Activated CD8-positive, alpha-beta T cell treated with anti-CD3 and anti-CD28 coated beads for 36 hours (primary cell): ENCODE measurements at regions not wholly inside any gene's neighbourhood (a gene's known extent, or its start where the extent isn't known, plus 50 kb on each side); places are given as distances from the start of the nearest gene placed in this dataset.

Experiments
- ATAC-seq: fragments of 200-7000 bp; cut with Tn5 transposase; one replicate; pipeline ENCODE4 v1.10.0; 2021; ENCODE audit warnings: mild to moderate bottlenecking, moderate library complexity
- CTCF ChIA-PET: fragments of 350-600 bp; sonication (Branson Sonifier 250); formaldehyde crosslinking; loops from one replicate; lab custom pipeline; 2021; ENCODE audit warnings: antibody characterized with exemption; lab: Charles Lee
- POLR2A ChIA-PET: fragments of 350-600 bp; sonication (Branson Sonifier 250); formaldehyde crosslinking; loops from one replicate; lab custom pipeline; 2021; ENCODE audit warnings: antibody characterized with exemption; lab: Charles Lee
- DNase-seq: peaks from one replicate; pipeline ENCODE4 v3.0.0-alpha.2; 2020
- H3K27ac Mint-ChIP-seq: one replicate; pipeline ENCODE4 v1.8.0; 2021; ENCODE audit warnings: mild to moderate bottlenecking, mixed read lengths
- H3K27me3 Mint-ChIP-seq: one replicate; pipeline ENCODE4 v1.8.0; 2021; ENCODE audit warnings: mixed read lengths
- H3K36me3 Mint-ChIP-seq: one replicate; pipeline ENCODE4 v1.8.0; 2021; ENCODE audit warnings: low read depth, mixed read lengths
- H3K4me1 Mint-ChIP-seq: one replicate; pipeline ENCODE4 v1.8.0; 2021; ENCODE audit warnings: low read depth, mixed read lengths
- H3K4me3 Mint-ChIP-seq: one replicate; pipeline ENCODE4 v1.8.0; 2021; ENCODE audit warnings: mild to moderate bottlenecking, moderate library complexity, mixed read lengths
- H3K9me3 Mint-ChIP-seq: one replicate; pipeline ENCODE4 v1.8.0; 2021; ENCODE audit warnings: mixed read lengths
- intact Hi-C: fragments of 100-400 bp; cut with micrococcal nuclease; formaldehyde crosslinking; loops from one replicate; pipeline ENCODE4 v1.10.0; 2022
- TF ChIP-seq, protein P1 (sequence below): fragments of 200-600 bp; IDR thresholded peaks from one replicate; pipeline ENCODE4 v1.8.0; 2022; ENCODE audit warnings: antibody characterized with exemption, mild to moderate bottlenecking

DNA sequence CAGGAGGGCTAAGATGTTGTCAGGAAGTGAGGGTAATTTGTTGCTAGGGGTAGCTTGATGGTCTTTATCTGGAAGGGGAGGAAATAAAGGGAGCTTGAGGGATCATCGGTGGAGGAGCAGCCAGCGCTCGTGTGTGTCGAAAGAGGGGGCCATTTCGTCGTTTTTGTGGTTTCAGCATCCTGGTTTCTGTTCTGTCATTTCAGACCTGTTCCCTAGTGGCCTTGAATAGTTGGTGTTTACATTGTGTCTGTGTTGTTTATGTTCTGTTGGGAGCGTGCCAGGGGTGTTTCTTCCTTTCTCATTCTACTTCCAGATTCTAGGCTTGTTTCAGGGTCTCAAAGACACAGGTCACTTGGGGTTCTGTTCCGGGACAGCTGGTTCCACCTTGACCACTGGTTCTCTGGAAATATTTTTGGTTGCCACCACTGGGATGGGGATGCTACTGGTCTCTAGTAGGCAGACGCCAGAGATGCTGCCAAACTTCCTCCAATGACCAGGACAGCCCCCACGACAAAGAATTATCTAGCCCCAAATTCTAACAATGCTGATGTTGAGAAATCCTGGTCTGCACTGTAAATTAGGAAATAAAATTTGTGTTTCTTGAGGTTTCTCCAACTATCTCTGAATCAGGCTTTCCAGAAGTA lies 113.9 kb upstream of the NAA20 start:
- intact Hi-C loops = no loop called here
- no peak overlapping the region for H3K27ac Mint-ChIP-seq
- ATAC-seq (no peak), DNase-seq (peak; percentile 13)
- POLR2A ChIA-PET = no interaction called here
- no peaks in the 10 kb centered on the region for H3K4me1 Mint-ChIP-seq
- H3K36me3 Mint-ChIP-seq = no peaks in the 10 kb centered on the region
- CTCF ChIA-PET = no interaction called here
- TF ChIP-seq, protein P1, sequence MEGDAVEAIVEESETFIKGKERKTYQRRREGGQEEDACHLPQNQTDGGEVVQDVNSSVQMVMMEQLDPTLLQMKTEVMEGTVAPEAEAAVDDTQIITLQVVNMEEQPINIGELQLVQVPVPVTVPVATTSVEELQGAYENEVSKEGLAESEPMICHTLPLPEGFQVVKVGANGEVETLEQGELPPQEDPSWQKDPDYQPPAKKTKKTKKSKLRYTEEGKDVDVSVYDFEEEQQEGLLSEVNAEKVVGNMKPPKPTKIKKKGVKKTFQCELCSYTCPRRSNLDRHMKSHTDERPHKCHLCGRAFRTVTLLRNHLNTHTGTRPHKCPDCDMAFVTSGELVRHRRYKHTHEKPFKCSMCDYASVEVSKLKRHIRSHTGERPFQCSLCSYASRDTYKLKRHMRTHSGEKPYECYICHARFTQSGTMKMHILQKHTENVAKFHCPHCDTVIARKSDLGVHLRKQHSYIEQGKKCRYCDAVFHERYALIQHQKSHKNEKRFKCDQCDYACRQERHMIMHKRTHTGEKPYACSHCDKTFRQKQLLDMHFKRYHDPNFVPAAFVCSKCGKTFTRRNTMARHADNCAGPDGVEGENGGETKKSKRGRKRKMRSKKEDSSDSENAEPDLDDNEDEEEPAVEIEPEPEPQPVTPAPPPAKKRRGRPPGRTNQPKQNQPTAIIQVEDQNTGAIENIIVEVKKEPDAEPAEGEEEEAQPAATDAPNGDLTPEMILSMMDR = no peak
- peaks cover 11% of the 10 kb centered on the region for H3K9me3 Mint-ChIP-seq
- H3K27me3 Mint-ChIP-seq = peaks cover 6% of the 10 kb centered on the region
- H3K4me3 Mint-ChIP-seq = no peak overlapping the region

DNA sequence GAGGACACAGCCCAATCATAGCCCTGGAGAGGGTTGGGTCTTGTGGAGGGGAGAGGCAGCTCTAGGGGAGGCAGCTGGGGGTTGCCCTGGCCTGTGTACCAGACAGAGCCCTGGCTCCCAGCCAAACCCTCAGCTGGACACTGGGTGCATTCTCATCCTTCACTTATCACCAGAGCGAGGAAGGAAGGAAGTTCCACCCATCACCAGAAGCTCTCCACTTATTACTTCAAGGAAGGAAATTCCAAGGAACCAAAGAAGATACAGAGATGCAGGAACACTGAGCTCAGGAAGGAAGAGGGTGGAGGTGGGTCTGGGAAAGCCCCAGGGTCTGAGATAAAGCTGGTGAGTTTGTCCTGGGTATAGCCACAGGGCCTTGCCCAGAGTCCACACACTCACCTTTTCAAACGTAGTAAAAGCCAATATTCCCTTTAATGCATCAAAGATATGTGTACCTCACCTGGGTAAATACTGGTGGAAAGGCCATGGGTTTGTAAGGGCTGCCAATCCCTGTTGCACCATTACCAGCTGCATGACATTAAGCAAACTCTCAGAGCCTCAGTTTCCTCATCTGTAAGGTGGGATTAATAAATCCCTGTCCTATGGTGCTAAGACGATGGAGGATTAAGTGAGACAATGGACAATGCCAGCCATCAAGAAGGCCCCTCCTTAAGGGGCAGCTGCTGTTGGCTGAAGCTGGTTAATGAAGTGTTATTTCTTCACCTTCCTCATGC lies 109.7 kb upstream of the NAA20 start:
- ATAC-seq = no peak
- peaks cover 4% of the 10 kb centered on the region for H3K27me3 Mint-ChIP-seq

DNA sequence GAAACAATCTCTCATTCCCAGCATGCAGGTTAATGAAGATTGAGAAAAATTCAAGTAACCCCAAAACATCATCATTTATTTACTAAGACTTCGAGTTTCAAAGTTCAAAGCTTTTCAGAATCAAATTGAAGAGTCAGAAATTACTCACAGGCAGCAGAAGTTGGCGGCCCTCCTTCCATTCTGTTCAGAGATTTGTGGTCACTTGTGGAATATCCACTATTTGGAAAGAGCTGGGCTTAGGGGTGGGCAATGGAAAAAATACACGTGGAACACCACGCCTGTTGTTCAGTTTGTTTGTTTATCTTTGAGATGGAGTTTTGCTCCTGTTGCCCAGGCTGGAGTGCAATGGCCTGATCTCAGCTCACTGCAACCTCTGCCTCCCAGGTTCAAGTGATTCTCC lies 108.6 kb upstream of the NAA20 start:
- ATAC-seq = no peak
- POLR2A ChIA-PET = interaction anchor here (0.5 kb wide), 1 partner anchor 555 kb away, joined by 3 read pairs; no protein-coding TSS in a partner anchor
- TF ChIP-seq, protein P1 = no peak
- Mint-ChIP-seq H3K27ac (no peak overlapping the region), H3K27me3 (peaks cover 1% of the 10 kb centered on the region), H3K9me3 (no peaks in the 10 kb centered on the region), H3K4me1 (no peaks in the 10 kb centered on the region), H3K4me3 (no peak overlapping the region), H3K36me3 (no peaks in the 10 kb centered on the region)
- CTCF ChIA-PET = no interaction called here
- no peak for DNase-seq
- intact Hi-C loops = no loop called here

More for the DNA sequence above, 109.7 kb upstream of the NAA20 start:
- Mint-ChIP-seq H3K27ac (no peak overlapping the region), H3K4me1 (no peaks in the 10 kb centered on the region), H3K36me3 (no peaks in the 10 kb centered on the region), H3K9me3 (no peaks in the 10 kb centered on the region), H3K4me3 (no peak overlapping the region)
- CTCF ChIA-PET = no interaction called here
- TF ChIP-seq, protein P1 = no peak
- POLR2A ChIA-PET = no interaction called here
- DNase-seq = no peak
- intact Hi-C loops = no loop called here

DNA sequence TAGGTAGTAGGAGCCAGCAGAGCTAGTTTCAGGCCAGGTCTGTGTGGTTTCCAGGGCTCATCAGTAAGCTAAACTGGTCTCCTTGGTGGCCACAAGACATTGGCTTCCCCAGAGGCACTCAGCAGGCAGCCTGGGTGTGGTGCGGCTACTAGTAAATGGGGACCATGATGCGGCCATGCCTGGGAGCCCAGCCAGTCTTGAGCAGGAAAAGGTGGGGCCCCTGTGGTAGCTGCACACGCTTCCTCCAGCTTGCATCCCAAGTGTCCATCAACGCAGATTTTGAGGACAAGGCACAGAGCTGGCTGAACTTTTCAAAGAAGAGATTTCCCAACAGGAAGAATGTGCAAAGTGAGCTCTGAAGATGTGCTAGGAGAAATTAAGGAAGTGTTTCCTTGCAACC lies 107.4 kb upstream of the NAA20 start:
- Mint-ChIP-seq H3K4me3 (no peak overlapping the region), H3K27me3 (no peaks in the 10 kb centered on the region), H3K4me1 (no peaks in the 10 kb centered on the region), H3K9me3 (no peaks in the 10 kb centered on the region), H3K36me3 (no peaks in the 10 kb centered on the region), H3K27ac (no peak overlapping the region)
- DNase-seq (no peak), ATAC-seq (no peak)
- POLR2A ChIA-PET = no interaction called here
- CTCF ChIA-PET = no interaction called here
- TF ChIP-seq, protein P1 = no peak
- intact Hi-C loops = no loop called here

DNA sequence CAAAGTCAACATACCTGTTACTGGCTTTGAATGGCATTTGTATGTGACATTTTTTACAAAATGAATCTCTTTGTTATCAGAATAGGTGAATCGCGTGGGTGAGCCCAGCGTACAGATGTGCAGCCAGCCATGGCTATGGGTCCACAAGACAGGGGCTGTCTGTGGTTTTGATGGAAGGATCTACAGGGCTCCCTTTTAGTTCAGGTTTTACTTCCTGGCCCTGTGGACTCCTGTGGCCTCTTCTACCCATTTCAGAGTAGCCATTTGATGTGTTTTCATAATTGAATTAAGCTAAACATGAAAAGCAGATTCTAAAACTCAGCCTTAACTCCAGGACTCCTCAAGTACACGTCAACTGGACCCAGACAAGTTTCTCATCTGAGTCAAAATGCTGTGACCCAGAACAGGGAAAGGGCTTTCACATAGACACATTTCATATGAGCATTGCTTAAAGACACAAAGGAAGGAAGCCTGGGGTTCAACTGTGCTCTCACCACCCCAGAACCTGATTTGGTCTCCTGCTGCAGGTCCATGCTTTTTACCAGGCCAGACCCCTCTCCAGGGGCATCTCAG lies 105.3 kb upstream of the NAA20 start:
- no peak for DNase-seq
- no peak overlapping the region for H3K27ac Mint-ChIP-seq
- H3K4me3 Mint-ChIP-seq = no peak overlapping the region
- H3K36me3 Mint-ChIP-seq = no peaks in the 10 kb centered on the region
- ChIA-PET POLR2A (no interaction called here), CTCF (no interaction called here)
- H3K9me3 Mint-ChIP-seq = no peaks in the 10 kb centered on the region
- H3K4me1 Mint-ChIP-seq = no peaks in the 10 kb centered on the region
- TF ChIP-seq, protein P1 = no peak
- ATAC-seq = no peak
- intact Hi-C loops = no loop called here
- H3K27me3 Mint-ChIP-seq = peaks cover 1% of the 10 kb centered on the region
